ENCODE measurements at regions not wholly inside any gene's neighbourhood (a gene's known extent, or its start where the extent isn't known, plus 50 kb on each side); places are given as distances from the start of the nearest gene placed in this dataset.
"Not testable (repeated sequence)": the region's sequence is repeated elsewhere in the genome, so short reads cannot be mapped to it uniquely, and the experiment has no call there.

DNA sequence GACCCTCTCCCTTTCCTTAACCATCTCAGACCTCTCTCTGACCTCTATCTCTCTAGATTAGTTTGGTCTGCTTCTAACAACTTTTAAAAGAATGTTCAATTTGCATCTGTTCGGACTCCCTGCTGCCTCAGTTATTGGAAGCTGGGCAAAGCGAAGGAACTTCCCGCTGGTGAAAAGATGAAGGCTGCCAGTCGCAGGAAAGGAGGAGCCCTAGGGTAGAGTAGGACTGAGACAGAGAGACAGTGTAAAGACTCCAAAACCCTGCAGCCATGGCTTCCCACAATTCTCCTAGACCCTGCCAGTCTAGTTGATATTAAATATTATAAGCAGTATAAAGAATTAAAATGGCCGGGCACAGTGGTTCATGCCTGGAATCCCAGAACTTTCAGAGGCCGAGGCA, 581.8 kb downstream of the EPM2A start:
- DNase-seq: no peak
- no peaks in the 10 kb centered on the region for H3K27me3 ChIP-seq (ENCODE audit: insufficient read depth, low read depth, severe bottlenecking)
- H3K9me3 ChIP-seq (ENCODE audit: severe bottlenecking): no peaks in the 10 kb centered on the region
- H3K4me3 ChIP-seq (ENCODE audit: low read depth, low read length): no peak overlapping the region
- H3K36me3 ChIP-seq: no peaks in the 10 kb centered on the region
- no peak overlapping the region for H3K27ac ChIP-seq
- TF ChIP-seq, protein P1, sequence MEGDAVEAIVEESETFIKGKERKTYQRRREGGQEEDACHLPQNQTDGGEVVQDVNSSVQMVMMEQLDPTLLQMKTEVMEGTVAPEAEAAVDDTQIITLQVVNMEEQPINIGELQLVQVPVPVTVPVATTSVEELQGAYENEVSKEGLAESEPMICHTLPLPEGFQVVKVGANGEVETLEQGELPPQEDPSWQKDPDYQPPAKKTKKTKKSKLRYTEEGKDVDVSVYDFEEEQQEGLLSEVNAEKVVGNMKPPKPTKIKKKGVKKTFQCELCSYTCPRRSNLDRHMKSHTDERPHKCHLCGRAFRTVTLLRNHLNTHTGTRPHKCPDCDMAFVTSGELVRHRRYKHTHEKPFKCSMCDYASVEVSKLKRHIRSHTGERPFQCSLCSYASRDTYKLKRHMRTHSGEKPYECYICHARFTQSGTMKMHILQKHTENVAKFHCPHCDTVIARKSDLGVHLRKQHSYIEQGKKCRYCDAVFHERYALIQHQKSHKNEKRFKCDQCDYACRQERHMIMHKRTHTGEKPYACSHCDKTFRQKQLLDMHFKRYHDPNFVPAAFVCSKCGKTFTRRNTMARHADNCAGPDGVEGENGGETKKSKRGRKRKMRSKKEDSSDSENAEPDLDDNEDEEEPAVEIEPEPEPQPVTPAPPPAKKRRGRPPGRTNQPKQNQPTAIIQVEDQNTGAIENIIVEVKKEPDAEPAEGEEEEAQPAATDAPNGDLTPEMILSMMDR (IDR thresholded peaks at IDR 0.05; ENCODE audit: low read depth, low read length): no peak

DNA sequence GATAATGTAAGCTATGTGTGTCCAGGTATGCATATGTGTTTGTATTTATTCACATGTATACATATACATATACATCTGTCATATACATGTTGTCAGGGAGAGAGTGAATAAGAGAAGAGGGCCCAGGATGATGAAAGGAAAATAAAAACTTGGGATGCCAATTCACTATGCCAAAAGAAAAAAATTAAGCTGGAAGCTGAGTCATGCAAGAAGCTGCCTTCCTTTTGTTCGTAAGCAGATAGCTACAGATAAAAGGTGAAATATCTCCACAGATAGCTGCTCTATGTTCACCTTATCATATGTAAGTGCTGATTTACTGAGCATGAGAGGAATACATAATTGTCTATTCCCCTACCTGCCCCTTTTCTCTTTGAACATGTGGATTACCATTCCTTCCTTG, 579.9 kb downstream of the EPM2A start:
- DNase-seq: no peak
- H3K27ac ChIP-seq: no peak overlapping the region
- H3K36me3 ChIP-seq: no peaks in the 10 kb centered on the region
- TF ChIP-seq, protein P1 (IDR thresholded peaks at IDR 0.05; ENCODE audit: low read depth, low read length): no peak
- no peak overlapping the region for H3K4me3 ChIP-seq (ENCODE audit: low read depth, low read length)
- H3K9me3 ChIP-seq (ENCODE audit: severe bottlenecking): no peaks in the 10 kb centered on the region
- no peaks in the 10 kb centered on the region for H3K27me3 ChIP-seq (ENCODE audit: insufficient read depth, low read depth, severe bottlenecking)

DNA sequence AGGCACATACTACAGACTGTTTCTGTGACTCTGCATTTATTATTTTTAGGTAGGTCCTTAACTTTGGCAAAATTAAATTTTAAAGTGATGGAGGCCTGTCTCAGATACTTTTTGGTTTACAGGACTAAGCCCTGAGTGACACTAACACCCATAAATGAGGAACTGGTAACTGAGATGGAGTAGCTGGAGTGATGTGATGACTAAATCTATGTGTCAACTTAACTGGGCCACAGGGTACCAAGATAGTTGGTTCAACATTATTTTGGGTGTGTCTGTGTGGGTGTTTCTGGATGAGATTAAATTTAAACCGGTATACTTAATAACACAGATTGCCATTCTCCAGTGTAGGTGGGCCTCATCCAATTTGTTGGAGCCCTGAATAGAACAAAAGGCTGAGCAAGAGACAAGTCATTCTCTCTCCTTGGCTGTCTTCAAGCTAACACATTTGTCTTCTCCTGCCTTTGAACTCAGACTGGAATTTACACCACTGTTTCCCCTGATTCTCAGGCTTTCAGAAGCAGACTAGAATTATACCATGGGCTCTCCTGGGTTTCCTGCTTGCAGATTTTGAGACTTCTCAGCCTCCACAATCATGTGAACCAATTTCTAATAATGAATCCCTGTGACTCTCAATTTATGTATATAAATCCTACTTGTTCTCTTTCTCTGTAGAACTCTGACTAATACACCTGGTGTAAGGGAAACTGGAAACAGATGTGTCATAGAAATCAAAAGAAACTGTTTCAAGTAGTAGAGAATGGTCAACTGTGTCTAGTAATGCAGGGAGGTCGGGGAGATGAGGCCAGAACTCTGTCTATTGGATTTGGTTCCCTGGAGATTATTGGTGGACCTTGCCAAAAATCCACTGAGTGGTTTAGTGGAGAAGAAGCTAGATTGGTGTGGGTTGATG, 579.2 kb downstream of the EPM2A start:
- Histone ChIP-seq H3K9me3 (ENCODE audit: severe bottlenecking) (no peaks in the 10 kb centered on the region), H3K4me3 (ENCODE audit: low read depth, low read length) (no peak overlapping the region), H3K27ac (no peak overlapping the region), H3K36me3 (no peaks in the 10 kb centered on the region), H3K27me3 (ENCODE audit: insufficient read depth, low read depth, severe bottlenecking) (no peaks in the 10 kb centered on the region)
- DNase-seq: no peak
- TF ChIP-seq, protein P1 (IDR thresholded peaks at IDR 0.05; ENCODE audit: low read depth, low read length): no peak

DNA sequence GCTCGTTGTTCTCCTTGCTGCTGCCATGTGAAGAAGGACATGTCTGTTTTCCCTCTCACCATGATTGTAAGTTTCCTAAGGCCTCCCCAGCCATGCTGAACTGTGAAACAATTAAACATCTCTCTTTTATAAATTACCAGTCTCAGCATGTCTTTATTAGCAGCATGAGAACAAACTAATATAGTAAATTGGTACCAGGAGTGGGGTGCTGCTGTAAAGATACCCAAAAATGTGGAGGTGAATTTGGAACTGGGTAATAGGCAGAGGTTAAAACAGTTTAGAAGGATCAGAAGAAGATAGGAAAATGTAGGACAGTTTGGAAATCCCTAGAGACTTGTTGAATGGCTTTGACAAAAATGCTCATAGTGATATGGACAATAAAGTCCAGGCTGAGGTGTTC, 576.7 kb downstream of the EPM2A start:
- H3K36me3 ChIP-seq; H3K27ac ChIP-seq; DNase-seq; H3K27me3 ChIP-seq (ENCODE audit: insufficient read depth, low read depth, severe bottlenecking); H3K4me3 ChIP-seq (ENCODE audit: low read depth, low read length); H3K9me3 ChIP-seq (ENCODE audit: severe bottlenecking): not testable (repeated sequence)

DNA sequence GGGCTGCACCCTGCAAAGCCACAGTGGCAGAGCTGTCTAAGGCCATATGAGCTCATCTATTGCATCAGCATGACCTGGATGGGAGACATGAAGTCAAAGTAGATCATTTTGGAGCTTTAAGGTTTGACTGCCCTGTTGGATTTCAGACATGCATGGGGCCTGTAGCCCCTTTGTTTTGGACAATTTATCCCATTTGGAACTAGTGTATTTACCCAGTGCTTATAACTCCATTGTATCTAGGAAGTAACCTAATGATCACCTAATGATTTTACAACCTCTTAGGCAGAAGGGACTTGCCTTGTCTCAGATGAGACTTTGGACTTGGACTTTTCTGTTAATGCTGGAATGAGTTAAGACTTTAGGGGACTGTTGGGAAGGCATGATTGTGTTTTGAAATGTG, 575.4 kb downstream of the EPM2A start:
- H3K9me3 ChIP-seq (ENCODE audit: severe bottlenecking): no peaks in the 10 kb centered on the region
- TF ChIP-seq, protein P1 (IDR thresholded peaks at IDR 0.05; ENCODE audit: low read depth, low read length): no peak
- no peak for DNase-seq
- no peak overlapping the region for H3K4me3 ChIP-seq (ENCODE audit: low read depth, low read length)
- no peaks in the 10 kb centered on the region for H3K36me3 ChIP-seq
- no peak overlapping the region for H3K27ac ChIP-seq
- H3K27me3 ChIP-seq (ENCODE audit: insufficient read depth, low read depth, severe bottlenecking): no peaks in the 10 kb centered on the region

DNA sequence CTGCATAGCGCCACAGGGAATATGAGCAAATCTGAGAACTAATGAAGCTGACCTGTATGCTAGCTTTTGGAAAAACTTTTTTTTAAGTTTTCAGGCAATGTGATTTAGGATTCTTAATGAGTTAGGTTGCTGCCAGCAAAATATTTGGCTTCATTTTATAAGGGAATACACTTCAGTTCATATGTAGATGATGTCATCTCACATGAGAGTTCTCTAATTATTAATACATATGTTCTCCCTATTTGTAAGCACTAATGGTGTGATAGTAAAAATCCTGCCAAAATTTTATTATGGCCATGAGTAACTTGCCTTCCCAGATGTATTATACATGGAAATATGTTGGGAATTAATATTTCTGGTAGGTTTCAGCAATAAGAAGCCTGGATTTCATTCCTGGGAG, 573.8 kb downstream of the EPM2A start:
- H3K36me3 ChIP-seq: no peaks in the 10 kb centered on the region
- no peaks in the 10 kb centered on the region for H3K9me3 ChIP-seq (ENCODE audit: severe bottlenecking)
- TF ChIP-seq, protein P1 (IDR thresholded peaks at IDR 0.05; ENCODE audit: low read depth, low read length): no peak
- H3K4me3 ChIP-seq (ENCODE audit: low read depth, low read length): no peak overlapping the region
- no peak for DNase-seq
- H3K27ac ChIP-seq: no peak overlapping the region
- H3K27me3 ChIP-seq (ENCODE audit: insufficient read depth, low read depth, severe bottlenecking): no peaks in the 10 kb centered on the region

Data from WERI-Rb-1 (cell line).